B cell (primary cell): ENCODE measurements at regions not wholly inside any gene's neighbourhood (a gene's known extent, or its start where the extent isn't known, plus 50 kb on each side); places are given as distances from the start of the nearest gene placed in this dataset.

Source experiments
- CTCF ChIP-seq: fragments of 200-600 bp; IDR thresholded peaks from one replicate; pipeline ENCODE4 v1.8.0; 2022; ENCODE audit warnings: antibody characterized with exemption, mild to moderate bottlenecking
- EZH2 ChIP-seq: IDR thresholded peaks from 2 replicates; pipeline ENCODE4 v1.6.1; 2012; ENCODE audit warnings: borderline replicate concordance, low read depth, mild to moderate bottlenecking, moderate library complexity, low read length; ENCODE audit not compliant: insufficient read depth, poor library complexity, severe bottlenecking

DNA sequence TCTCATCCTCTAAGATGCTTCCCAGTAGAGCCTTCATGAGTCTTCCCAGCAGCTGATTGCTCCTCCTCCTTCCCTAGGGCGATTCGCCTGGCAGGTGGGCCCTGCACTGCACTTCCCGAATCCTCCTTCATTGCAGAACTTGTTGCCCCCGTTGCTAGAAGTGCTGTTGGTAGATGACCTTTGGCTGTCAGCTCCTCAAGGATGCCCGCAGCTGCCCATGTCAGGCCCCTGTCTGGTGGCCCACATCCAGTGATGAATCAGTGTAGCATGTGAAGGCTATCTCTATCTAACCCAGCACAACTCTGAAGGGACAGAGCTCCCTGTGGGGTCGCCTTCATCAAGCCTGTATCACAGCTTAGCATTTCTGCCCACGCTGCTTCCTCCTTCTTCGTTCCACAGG, 52.1 kb upstream of the F3 start:
- TF ChIP-seq CTCF: no peak
- TF ChIP-seq EZH2: no peak
